ENCODE measurements at regions not wholly inside any gene's neighbourhood (a gene's known extent, or its start where the extent isn't known, plus 50 kb on each side); places are given as distances from the start of the nearest gene placed in this dataset.

DNA sequence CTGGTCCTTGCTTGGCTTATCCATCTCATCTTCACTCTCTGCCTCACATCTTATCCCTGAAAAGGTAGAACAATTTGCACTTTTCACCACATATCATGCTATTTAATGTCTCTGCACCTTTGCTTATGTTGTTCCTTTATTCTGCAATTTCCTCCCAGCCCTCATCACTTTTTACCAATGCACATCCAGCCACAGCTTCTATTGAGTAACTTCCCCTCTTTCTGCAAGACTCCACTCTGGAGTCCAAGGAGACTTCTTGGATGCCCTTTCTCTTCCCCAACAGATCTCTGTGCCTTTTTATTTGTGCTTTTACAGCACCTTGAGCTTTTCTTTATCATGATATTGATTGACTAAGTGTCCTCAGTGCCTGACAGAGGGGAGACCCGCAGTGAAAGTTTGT is 797.1 kb downstream of the VRK1 start:
- ChIA-PET CTCF (ENCODE audit: low intra/inter-chr PET ratio, low total read pairs) (no interaction called here), POLR2A (no interaction called here)
- no peak for ATAC-seq
- H3K9me3 ChIP-seq (ENCODE audit: low read length) = peaks cover 66% of the 10 kb centered on the region
- H3K4me3 ChIP-seq (replicated peaks in 1 of 3; ENCODE audit: insufficient read depth in 1 of 3, low read depth in 2 of 3, low read length in 3 of 3) = no peak overlapping the region
- H3K79me2 ChIP-seq (ENCODE audit: insufficient read depth, low read length) = no peaks in the 10 kb centered on the region
- no peak for TF ChIP-seq TRAFD1 (CRISPR knock-in tag; IDR thresholded peaks at IDR 0.05; ENCODE audit: borderline replicate concordance)
- in situ Hi-C loops (cut with HindIII; ENCODE audit: extremely low pct_ligation_motif_present, low pct_unique_long_range_greater_than_20kb) = no loop called here
- H3K4me1 ChIP-seq (ENCODE audit: insufficient read depth, low read length) = no peaks in the 10 kb centered on the region
- no peaks in the 10 kb centered on the region for H4K20me1 ChIP-seq (ENCODE audit: insufficient read depth, low read length)
- H3K27me3 ChIP-seq (ENCODE audit: control insufficient read depth in 1 of 2, insufficient read depth in 2 of 2, low read length in 2 of 2) = no peaks in the 10 kb centered on the region
- intact Hi-C loops (cut with micrococcal nuclease; ENCODE audit: unreplicated experiment) = no loop called here
- WGBS (ENCODE audit: low lambda C conversion rate) = 7% methylated on average over 1 of the region's 1 CpG
- H2AFZ ChIP-seq (ENCODE audit: low read length) = no peak overlapping the region
- FAIRE-seq = no peak
- no peak overlapping the region for H3K4me2 ChIP-seq (ENCODE audit: low read depth, low read length)
- H3K27ac ChIP-seq (ENCODE audit: extremely low read length, insufficient read depth, low read length) = no peak overlapping the region
- no peak for DNase-seq (ENCODE audit: low spot score)
- no TSS peak for BruUV-seq (replicated peaks)
- no peak overlapping the region for H3K9ac ChIP-seq (ENCODE audit: insufficient read depth, low read depth, low read length)
- no peaks in the 10 kb centered on the region for H3K36me3 ChIP-seq (replicated peaks in 1 of 2; ENCODE audit: control insufficient read depth in 1 of 2, insufficient read depth in 2 of 2, low read length in 2 of 2)

GRCh38 chr14:97602438-97603117 is 805.4 kb downstream of the VRK1 start:
- no peak overlapping the region for H3K4me2 ChIP-seq (ENCODE audit: low read depth, low read length)
- H3K27me3 ChIP-seq (ENCODE audit: control insufficient read depth in 1 of 2, insufficient read depth in 2 of 2, low read length in 2 of 2) = no peaks in the 10 kb centered on the region
- H3K4me3 ChIP-seq (replicated peaks in 1 of 3; ENCODE audit: insufficient read depth in 1 of 3, low read depth in 2 of 3, low read length in 3 of 3) = no peak overlapping the region
- H3K79me2 ChIP-seq (ENCODE audit: insufficient read depth, low read length) = no peaks in the 10 kb centered on the region
- H3K36me3 ChIP-seq (replicated peaks in 1 of 2; ENCODE audit: control insufficient read depth in 1 of 2, insufficient read depth in 2 of 2, low read length in 2 of 2) = no peaks in the 10 kb centered on the region
- WGBS (ENCODE audit: low lambda C conversion rate) = 0% methylated on average over 13 of the region's 13 CpGs
- intact Hi-C loops (cut with micrococcal nuclease; ENCODE audit: unreplicated experiment) = no loop called here
- no TSS peak for BruUV-seq (replicated peaks)
- ChIA-PET CTCF (ENCODE audit: low intra/inter-chr PET ratio, low total read pairs) (no interaction called here), POLR2A (no interaction called here)
- in situ Hi-C loops (cut with HindIII; ENCODE audit: extremely low pct_ligation_motif_present, low pct_unique_long_range_greater_than_20kb) = no loop called here
- H3K9ac ChIP-seq (ENCODE audit: insufficient read depth, low read depth, low read length) = no peak overlapping the region
- H3K4me1 ChIP-seq (ENCODE audit: insufficient read depth, low read length) = no peaks in the 10 kb centered on the region
- DNase-seq (ENCODE audit: low spot score) = no peak
- H3K27ac ChIP-seq (ENCODE audit: extremely low read length, insufficient read depth, low read length) = no peak overlapping the region
- H4K20me1 ChIP-seq (ENCODE audit: insufficient read depth, low read length) = no peaks in the 10 kb centered on the region
- peaks cover 65% of the 10 kb centered on the region for H3K9me3 ChIP-seq (ENCODE audit: low read length)
- FAIRE-seq = no peak
- no peak overlapping the region for H2AFZ ChIP-seq (ENCODE audit: low read length)
- ATAC-seq = no peak
- TF ChIP-seq, protein P1, sequence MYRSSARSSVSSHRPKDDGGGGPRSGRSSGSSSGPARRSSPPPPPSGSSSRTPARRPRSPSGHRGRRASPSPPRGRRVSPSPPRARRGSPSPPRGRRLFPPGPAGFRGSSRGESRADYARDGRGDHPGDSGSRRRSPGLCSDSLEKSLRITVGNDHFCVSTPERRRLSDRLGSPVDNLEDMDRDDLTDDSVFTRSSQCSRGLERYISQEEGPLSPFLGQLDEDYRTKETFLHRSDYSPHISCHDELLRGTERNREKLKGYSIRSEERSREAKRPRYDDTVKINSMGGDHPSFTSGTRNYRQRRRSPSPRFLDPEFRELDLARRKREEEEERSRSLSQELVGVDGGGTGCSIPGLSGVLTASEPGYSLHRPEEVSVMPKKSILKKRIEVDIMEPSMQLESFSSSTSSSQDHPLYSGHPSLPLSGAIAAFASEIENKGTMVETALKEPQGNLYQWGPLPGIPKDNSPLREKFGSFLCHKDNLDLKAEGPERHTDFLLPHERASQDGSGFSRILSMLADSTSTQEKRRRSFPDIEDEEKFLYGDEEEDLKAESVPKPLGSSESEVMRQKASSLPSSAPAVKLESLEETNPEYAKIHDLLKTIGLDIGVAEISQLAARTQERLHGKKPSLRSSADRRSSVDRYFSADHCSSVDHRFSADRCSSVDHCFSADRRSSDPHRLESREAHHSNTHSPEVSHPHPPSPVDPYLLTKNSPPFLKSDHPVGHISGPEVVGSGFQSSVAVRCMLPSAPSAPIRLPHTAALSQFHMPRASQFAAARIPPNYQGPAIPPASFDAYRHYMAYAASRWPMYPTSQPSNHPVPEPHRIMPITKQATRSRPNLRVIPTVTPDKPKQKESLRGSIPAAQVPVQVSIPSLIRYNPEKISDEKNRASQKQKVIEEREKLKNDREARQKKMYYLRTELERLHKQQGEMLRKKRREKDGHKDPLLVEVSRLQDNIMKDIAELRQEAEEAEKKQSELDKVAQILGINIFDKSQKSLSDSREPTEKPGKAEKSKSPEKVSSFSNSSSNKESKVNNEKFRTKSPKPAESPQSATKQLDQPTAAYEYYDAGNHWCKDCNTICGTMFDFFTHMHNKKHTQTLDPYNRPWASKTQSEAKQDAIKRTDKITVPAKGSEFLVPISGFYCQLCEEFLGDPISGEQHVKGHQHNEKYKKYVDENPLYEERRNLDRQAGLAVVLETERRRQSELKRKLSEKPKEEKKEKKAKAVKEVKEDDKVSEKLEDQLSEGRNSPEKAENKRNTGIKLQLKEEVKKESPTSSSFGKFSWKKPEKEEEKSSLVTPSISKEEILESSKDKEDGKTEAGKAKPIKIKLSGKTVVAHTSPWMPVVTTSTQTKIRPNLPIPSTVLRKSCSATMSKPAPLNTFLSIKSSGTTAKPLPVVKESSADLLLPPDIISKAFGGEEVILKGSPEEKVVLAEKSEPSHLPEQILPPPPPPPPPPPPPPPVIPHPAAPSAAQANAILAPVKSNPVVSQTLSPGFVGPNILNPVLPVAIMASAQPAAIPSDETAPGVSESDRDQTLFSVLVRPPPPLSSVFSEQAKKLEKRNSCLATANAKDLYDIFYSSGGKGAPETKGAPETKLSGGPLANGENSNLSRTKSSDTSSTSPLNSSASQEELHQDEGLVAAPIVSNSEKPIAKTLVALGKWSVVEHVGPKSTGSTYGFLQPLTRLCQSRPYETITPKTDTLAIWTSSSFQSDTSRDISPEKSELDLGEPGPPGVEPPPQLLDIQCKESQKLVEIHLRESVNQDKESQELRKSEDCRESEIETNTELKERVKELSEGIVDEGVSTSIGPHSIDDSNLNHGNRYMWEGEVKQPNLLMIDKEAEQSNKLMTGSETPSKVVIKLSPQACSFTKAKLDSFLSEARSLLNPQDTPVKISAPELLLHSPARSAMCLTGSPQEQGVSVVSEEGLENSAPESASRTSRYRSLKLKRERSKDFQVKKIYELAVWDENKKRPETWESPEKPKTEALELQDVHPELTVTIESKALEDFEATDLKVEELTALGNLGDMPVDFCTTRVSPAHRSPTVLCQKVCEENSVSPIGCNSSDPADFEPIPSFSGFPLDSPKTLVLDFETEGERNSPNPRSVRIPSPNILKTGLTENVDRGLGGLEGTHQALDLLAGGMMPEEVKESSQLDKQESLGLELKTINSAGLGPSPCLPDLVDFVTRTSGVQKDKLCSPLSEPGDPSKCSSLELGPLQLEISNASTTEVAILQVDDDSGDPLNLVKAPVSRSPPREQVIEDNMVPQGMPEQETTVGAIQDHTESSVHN (CRISPR knock-in tag; IDR thresholded peaks at IDR 0.05) = no peak
- TF ChIP-seq ZNF7 (CRISPR knock-in tag; IDR thresholded peaks at IDR 0.05) (no peak), ZNF556 (CRISPR knock-in tag; IDR thresholded peaks at IDR 0.05; ENCODE audit: borderline replicate concordance) (no peak), TOE1 (CRISPR knock-in tag; IDR thresholded peaks at IDR 0.05) (no peak), ZFX (CRISPR knock-in tag; IDR thresholded peaks at IDR 0.05; ENCODE audit: low read depth) (no peak)
- TF ChIP-seq, protein P2, sequence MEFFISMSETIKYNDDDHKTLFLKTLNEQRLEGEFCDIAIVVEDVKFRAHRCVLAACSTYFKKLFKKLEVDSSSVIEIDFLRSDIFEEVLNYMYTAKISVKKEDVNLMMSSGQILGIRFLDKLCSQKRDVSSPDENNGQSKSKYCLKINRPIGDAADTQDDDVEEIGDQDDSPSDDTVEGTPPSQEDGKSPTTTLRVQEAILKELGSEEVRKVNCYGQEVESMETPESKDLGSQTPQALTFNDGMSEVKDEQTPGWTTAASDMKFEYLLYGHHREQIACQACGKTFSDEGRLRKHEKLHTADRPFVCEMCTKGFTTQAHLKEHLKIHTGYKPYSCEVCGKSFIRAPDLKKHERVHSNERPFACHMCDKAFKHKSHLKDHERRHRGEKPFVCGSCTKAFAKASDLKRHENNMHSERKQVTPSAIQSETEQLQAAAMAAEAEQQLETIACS (CRISPR knock-in tag; IDR thresholded peaks at IDR 0.05) = no peak

Data from HepG2 (cell line).